Endothelial cell of umbilical vein (primary cell): ENCODE measurements at regions not wholly inside any gene's neighbourhood (a gene's known extent, or its start where the extent isn't known, plus 50 kb on each side); places are given as distances from the start of the nearest gene placed in this dataset.

ENCODE experiments used
- BruUV-seq: library from RNA; stranded (reverse); fragments of 400-500 nt; replicated peaks from 2 replicates; lab custom pipeline; 2021; lab: Mats Ljungman, UMichigan
- CTCF ChIA-PET: fragments of 300-600, 350-600 bp; sonication (Branson Sonifier 250); formaldehyde crosslinking; loops from one replicate; lab custom pipeline; 2021; ENCODE audit warnings: antibody characterized with exemption, inconsistent platforms; lab: Charles Lee
- POLR2A ChIA-PET: fragments of 300-600, 350-600 bp; sonication (Branson Sonifier 250); formaldehyde crosslinking; loops from one replicate; lab custom pipeline; 2021; ENCODE audit warnings: antibody characterized with exemption, inconsistent platforms; lab: Charles Lee
- DNase-seq: peaks from one replicate; pipeline ENCODE4 v3.0.0-alpha.2; 2011; ENCODE audit warnings: low read depth, low spot score
- FAIRE-seq: peaks from 2 replicates; lab custom pipeline; 2011; peaks lifted over from hg19 to GRCh38; lab: Jason Lieb, UNC
- H2AFZ ChIP-seq: 2 replicates; pipeline ENCODE4 v1.6.0; 2012; ENCODE audit warnings: low read depth, low read length, control low read depth, inconsistent platforms
- H3K27ac ChIP-seq: 2 replicates; pipeline ENCODE4 v1.5.1; 2011; ENCODE audit warnings: low read depth, mild to moderate bottlenecking, control low read depth, low read length, moderate library complexity; ENCODE audit not compliant: insufficient read depth
- H3K27me3 ChIP-seq, 2 experiments: 2 replicates each; pipeline versions ENCODE4 v1.6.0 to v1.6.1; 2011; ENCODE audit warnings: low read length in 2 of 2, mixed read lengths in 1 of 2; ENCODE audit not compliant: control insufficient read depth in 2 of 2, insufficient read depth in 2 of 2
- H3K36me3 ChIP-seq, 2 experiments: 2 replicates in 1 of 2; 3 replicates in 1 of 2; pipeline ENCODE4 v1.5.1; 2011; ENCODE audit warnings: low read length in 2 of 2, mild to moderate bottlenecking in 1 of 2, moderate library complexity in 1 of 2; ENCODE audit not compliant: control insufficient read depth in 2 of 2, insufficient read depth in 2 of 2; ENCODE audit errors: extremely low read depth in 1 of 2
- H3K4me1 ChIP-seq: 3 replicates; pipeline ENCODE4 v1.5.1; 2011; ENCODE audit warnings: mild to moderate bottlenecking, low read length; ENCODE audit not compliant: control insufficient read depth, insufficient read depth; ENCODE audit errors: extremely low read depth
- H3K4me2 ChIP-seq: 2 replicates; pipeline ENCODE4 v1.6.1; 2011; ENCODE audit warnings: low read length, control low read depth, mixed read lengths; ENCODE audit not compliant: insufficient read depth
- H3K4me3 ChIP-seq, 3 experiments: fragments of 200-600 bp in 1 of 3; sonication (generic), shearing (Covaris generic) in 1 of 3; replicated peaks in 1 of 3; 2 replicates each; pipeline ENCODE4 v1.5.1; 2011 to 2016; ENCODE audit warnings: control low read depth in 3 of 3, low read length in 3 of 3, mild to moderate bottlenecking in 2 of 3, inconsistent platforms in 1 of 3, low read depth in 1 of 3, moderate library complexity in 1 of 3; ENCODE audit not compliant: insufficient read depth in 1 of 3
- H3K79me2 ChIP-seq: 2 replicates; pipeline ENCODE4 v1.6.0; 2012; ENCODE audit warnings: low read length, inconsistent platforms; ENCODE audit not compliant: control insufficient read depth, insufficient read depth
- H3K9ac ChIP-seq: replicated peaks from 2 replicates; pipeline ENCODE3; 2011; ENCODE audit warnings: low read length, control low read depth; ENCODE audit not compliant: insufficient read depth; ENCODE audit errors: extremely low read depth
- H3K9me1 ChIP-seq: replicated peaks from 3 replicates; pipeline ENCODE4 v1.6.0; 2011; ENCODE audit warnings: mild to moderate bottlenecking, low read length; ENCODE audit not compliant: control insufficient read depth, insufficient read depth; ENCODE audit errors: extremely low read depth
- H3K9me3 ChIP-seq: replicated peaks from 2 replicates; pipeline ENCODE4 v1.5.1; 2012; ENCODE audit warnings: low read length, inconsistent platforms; ENCODE audit not compliant: control insufficient read depth, insufficient read depth
- H4K20me1 ChIP-seq: replicated peaks from 2 replicates; pipeline ENCODE3; 2011; ENCODE audit warnings: mild to moderate bottlenecking, low read length; ENCODE audit not compliant: control insufficient read depth, insufficient read depth; ENCODE audit errors: extremely low read depth
- EZH2 ChIP-seq: IDR thresholded peaks from 2 replicates; pipeline ENCODE4 v1.6.1; 2012; ENCODE audit warnings: borderline replicate concordance, low read depth, mild to moderate bottlenecking, moderate library complexity, low read length, inconsistent platforms; ENCODE audit not compliant: severe bottlenecking
- FOS ChIP-seq: IDR thresholded peaks from 2 replicates; pipeline ENCODE4 v1.6.1; 2011; ENCODE audit warnings: mild to moderate bottlenecking, low read length, moderate library complexity, borderline replicate concordance; ENCODE audit not compliant: insufficient read depth
- GATA2 ChIP-seq: IDR thresholded peaks from 2 replicates; pipeline ENCODE4 v1.7.0; 2011; ENCODE audit warnings: low read depth, mild to moderate bottlenecking, moderate library complexity, mixed read lengths, low read length; ENCODE audit not compliant: insufficient read length, insufficient read depth
- JUN ChIP-seq: IDR thresholded peaks from 2 replicates; pipeline ENCODE4 v1.6.1; 2011; ENCODE audit warnings: borderline replicate concordance, low read depth; ENCODE audit not compliant: insufficient read length, insufficient read depth
- MYC ChIP-seq: IDR thresholded peaks from one replicate; pipeline ENCODE4 v1.6.1; 2011; ENCODE audit warnings: mild to moderate bottlenecking, low read depth, low read length
- POLR2A ChIP-seq: IDR thresholded peaks from 2 replicates; pipeline ENCODE4 v1.6.1; 2012; ENCODE audit warnings: low read depth, mild to moderate bottlenecking, control low read depth, low read length
- POLR2AphosphoS5 ChIP-seq: IDR thresholded peaks from 2 replicates; pipeline ENCODE4 v1.6.1; 2012; ENCODE audit warnings: low read depth, mild to moderate bottlenecking, control low read depth, low read length, moderate library complexity; ENCODE audit not compliant: insufficient read depth
- dilution Hi-C: fragments of 300-500 bp; cut with MboI; formaldehyde crosslinking; loops from one replicate; pipeline ENCODE4 v1.15.0; 2019; ENCODE audit warnings: low sequenced_read_pairs; ENCODE audit not compliant: extremely low pct_ligation_motif_present
- intact Hi-C: fragments of 100-400 bp; cut with micrococcal nuclease; formaldehyde crosslinking; loops from one replicate; pipeline ENCODE4 v1.10.0; 2022
- TF ChIP-seq, protein P1 (sequence below), 2 donors: IDR thresholded peaks; 1 replicate in 1 of 2; 2 replicates in 1 of 2; pipeline ENCODE4 v1.5.1; 2011; ENCODE audit warnings: low read length in 2 of 2, mild to moderate bottlenecking in 2 of 2, moderate library complexity in 2 of 2, control low read depth in 1 of 2, inconsistent platforms in 1 of 2, low read depth in 1 of 2; ENCODE audit not compliant: insufficient read depth in 1 of 2; ENCODE audit errors: extremely low read depth in 1 of 2
- TF ChIP-seq, protein P2 (sequence below): IDR thresholded peaks from 2 replicates; pipeline ENCODE4 v1.6.1; 2011; ENCODE audit not compliant: insufficient read depth, insufficient read length

DNA sequence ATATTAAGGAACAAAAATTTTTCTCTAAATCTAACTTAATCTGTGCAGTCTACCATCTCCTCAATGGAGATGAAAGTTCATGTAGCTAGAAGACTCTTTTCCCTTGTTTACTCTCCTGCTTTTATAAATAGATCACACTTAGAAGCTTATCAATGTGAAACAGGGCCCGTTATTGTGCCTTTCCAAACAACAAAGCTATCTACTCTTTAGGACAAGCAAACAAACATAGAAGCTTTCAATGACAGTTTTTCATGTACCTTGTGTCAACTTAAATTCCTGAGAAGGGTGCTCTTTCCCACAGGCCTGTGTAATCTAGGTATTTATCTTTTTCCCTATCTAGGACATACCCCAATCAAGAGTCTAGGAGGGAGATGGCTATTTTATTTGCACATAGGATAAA lies 247.8 kb upstream of the CWC22 start:
- CTCF ChIA-PET = interaction anchor here (1.2 kb wide), 2 partner anchors 9 to 13 kb away, joined by 3 to 4 read pairs; no protein-coding TSS in a partner anchor

More for the DNA sequence above, 247.8 kb upstream of the CWC22 start:
- Histone ChIP-seq H3K4me1 (no peaks in the 10 kb centered on the region), H3K9me1 (no peaks in the 10 kb centered on the region), H3K27me3 (no peaks in the 10 kb centered on the region), H3K79me2 (no peaks in the 10 kb centered on the region), H3K4me3 (no peak overlapping the region), H3K36me3 (no peaks in the 10 kb centered on the region), H2AFZ (no peak overlapping the region), H4K20me1 (no peaks in the 10 kb centered on the region), H3K9me3 (no peaks in the 10 kb centered on the region), H3K4me2 (no peak overlapping the region), H3K27ac (no peak overlapping the region), H3K9ac (no peak overlapping the region)
- intact Hi-C loops (no loop called here), dilution Hi-C loops (no loop called here)
- POLR2A ChIA-PET = no interaction called here
- no TSS peak for BruUV-seq
- DNase-seq = no peak
- no peak for FAIRE-seq
- TF ChIP-seq, protein P1, sequence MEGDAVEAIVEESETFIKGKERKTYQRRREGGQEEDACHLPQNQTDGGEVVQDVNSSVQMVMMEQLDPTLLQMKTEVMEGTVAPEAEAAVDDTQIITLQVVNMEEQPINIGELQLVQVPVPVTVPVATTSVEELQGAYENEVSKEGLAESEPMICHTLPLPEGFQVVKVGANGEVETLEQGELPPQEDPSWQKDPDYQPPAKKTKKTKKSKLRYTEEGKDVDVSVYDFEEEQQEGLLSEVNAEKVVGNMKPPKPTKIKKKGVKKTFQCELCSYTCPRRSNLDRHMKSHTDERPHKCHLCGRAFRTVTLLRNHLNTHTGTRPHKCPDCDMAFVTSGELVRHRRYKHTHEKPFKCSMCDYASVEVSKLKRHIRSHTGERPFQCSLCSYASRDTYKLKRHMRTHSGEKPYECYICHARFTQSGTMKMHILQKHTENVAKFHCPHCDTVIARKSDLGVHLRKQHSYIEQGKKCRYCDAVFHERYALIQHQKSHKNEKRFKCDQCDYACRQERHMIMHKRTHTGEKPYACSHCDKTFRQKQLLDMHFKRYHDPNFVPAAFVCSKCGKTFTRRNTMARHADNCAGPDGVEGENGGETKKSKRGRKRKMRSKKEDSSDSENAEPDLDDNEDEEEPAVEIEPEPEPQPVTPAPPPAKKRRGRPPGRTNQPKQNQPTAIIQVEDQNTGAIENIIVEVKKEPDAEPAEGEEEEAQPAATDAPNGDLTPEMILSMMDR (IDR thresholded peaks at IDR 0.05; ENCODE audit: extremely low read depth in 1 of 2, insufficient read depth in 1 of 2, low read depth in 1 of 2, low read length in 2 of 2) = no peak
- TF ChIP-seq JUN (no peak), EZH2 (no peak), POLR2AphosphoS5 (no peak), POLR2A (no peak), FOS (no peak), MYC (no peak), GATA2 (no peak)
- TF ChIP-seq, protein P2, sequence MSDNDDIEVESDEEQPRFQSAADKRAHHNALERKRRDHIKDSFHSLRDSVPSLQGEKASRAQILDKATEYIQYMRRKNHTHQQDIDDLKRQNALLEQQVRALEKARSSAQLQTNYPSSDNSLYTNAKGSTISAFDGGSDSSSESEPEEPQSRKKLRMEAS = no peak
